HepG2 (cell line): ENCODE measurements at regions not wholly inside any gene's neighbourhood (a gene's known extent, or its start where the extent isn't known, plus 50 kb on each side); places are given as distances from the start of the nearest gene placed in this dataset.

Experiments used
- CHD2 ChIP-seq: IDR thresholded peaks from 2 replicates; pipeline ENCODE4 v1.6.1; 2011; ENCODE audit warnings: low read depth, low read length, improper control_type of control experiment
- EED ChIP-seq: sonication (generic); formaldehyde crosslinking; IDR thresholded peaks from 2 replicates; pipeline ENCODE4 v1.5.0; 2020; ENCODE audit warnings: mild to moderate bottlenecking, missing genetic modification reagents
- KLF9 ChIP-seq: IDR thresholded peaks from 2 replicates; pipeline ENCODE4 v1.6.1; 2016; ENCODE audit warnings: low read depth
- KMT2B ChIP-seq: IDR thresholded peaks from 2 replicates; pipeline ENCODE4 v1.6.1; 2016; ENCODE audit warnings: missing genetic modification reagents, missing compliant biosample characterization
- RNF2 ChIP-seq: fragments of 450-650 bp; conservative IDR thresholded peaks from 2 replicates; pipeline ENCODE4 v1.6.1; 2016; ENCODE audit warnings: low read depth
- ZNF232 ChIP-seq: sonication (generic); formaldehyde crosslinking; IDR thresholded peaks from 2 replicates; pipeline ENCODE4 v1.4.0; 2020; ENCODE audit warnings: missing genetic modification reagents, borderline replicate concordance
- ZNF7 ChIP-seq: IDR thresholded peaks from 2 replicates; pipeline ENCODE4 v1.6.1; 2016; ENCODE audit warnings: missing biosample characterization, missing genetic modification reagents
- ZNF777 ChIP-seq: sonication (generic); formaldehyde crosslinking; IDR thresholded peaks from 2 replicates; pipeline ENCODE4 v1.4.0; 2020; ENCODE audit warnings: missing genetic modification reagents
- TF ChIP-seq, protein P1 (sequence below), 2 experiments: IDR thresholded peaks; 2 replicates each; pipeline ENCODE4 v1.6.1; 2011 to 2012; ENCODE audit warnings: low read length in 2 of 2, borderline replicate concordance in 1 of 2, low read depth in 1 of 2, mild to moderate bottlenecking in 1 of 2, moderate library complexity in 1 of 2
- TF ChIP-seq, protein P2 (sequence below): IDR thresholded peaks from 2 replicates; pipeline ENCODE4 v1.6.1; 2016; ENCODE audit warnings: control low read depth
- TF ChIP-seq, protein P3 (sequence below): sonication (generic); formaldehyde crosslinking; IDR thresholded peaks from 2 replicates; pipeline ENCODE4 v1.5.0; 2020; ENCODE audit warnings: mild to moderate bottlenecking, missing genetic modification reagents, moderate library complexity

DNA sequence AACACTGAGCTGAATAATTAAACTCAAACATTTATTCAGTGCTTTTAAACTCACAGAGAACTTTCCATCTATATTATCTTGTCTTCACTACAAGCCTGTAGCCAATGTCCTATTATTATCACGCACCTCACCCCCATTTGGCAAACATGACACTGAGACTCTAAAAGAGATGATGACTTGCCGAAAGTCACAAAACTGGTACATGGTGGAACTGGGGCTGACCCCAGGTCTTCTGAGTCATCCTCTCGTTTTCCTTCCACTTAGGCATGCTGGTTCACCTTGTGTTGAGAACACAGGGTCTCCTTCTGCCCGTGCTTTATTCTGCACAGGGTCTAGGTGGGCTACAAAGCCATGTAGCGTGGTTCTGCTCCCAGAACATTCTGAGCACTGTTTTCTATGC is 230.0 kb upstream of the MGAT5 start:
- TF ChIP-seq, protein P1, sequence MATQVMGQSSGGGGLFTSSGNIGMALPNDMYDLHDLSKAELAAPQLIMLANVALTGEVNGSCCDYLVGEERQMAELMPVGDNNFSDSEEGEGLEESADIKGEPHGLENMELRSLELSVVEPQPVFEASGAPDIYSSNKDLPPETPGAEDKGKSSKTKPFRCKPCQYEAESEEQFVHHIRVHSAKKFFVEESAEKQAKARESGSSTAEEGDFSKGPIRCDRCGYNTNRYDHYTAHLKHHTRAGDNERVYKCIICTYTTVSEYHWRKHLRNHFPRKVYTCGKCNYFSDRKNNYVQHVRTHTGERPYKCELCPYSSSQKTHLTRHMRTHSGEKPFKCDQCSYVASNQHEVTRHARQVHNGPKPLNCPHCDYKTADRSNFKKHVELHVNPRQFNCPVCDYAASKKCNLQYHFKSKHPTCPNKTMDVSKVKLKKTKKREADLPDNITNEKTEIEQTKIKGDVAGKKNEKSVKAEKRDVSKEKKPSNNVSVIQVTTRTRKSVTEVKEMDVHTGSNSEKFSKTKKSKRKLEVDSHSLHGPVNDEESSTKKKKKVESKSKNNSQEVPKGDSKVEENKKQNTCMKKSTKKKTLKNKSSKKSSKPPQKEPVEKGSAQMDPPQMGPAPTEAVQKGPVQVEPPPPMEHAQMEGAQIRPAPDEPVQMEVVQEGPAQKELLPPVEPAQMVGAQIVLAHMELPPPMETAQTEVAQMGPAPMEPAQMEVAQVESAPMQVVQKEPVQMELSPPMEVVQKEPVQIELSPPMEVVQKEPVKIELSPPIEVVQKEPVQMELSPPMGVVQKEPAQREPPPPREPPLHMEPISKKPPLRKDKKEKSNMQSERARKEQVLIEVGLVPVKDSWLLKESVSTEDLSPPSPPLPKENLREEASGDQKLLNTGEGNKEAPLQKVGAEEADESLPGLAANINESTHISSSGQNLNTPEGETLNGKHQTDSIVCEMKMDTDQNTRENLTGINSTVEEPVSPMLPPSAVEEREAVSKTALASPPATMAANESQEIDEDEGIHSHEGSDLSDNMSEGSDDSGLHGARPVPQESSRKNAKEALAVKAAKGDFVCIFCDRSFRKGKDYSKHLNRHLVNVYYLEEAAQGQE (IDR thresholded peaks at IDR 0.05; ENCODE audit: borderline replicate concordance in 1 of 2, low read depth in 1 of 2, low read length in 2 of 2): no peak
- TF ChIP-seq KLF9 (no peak), KMT2B (CRISPR knock-in tag) (no peak), ZNF7 (CRISPR knock-in tag) (no peak), ZNF232 (CRISPR knock-in tag) (no peak), CHD2 (no peak), EED (CRISPR knock-in tag) (no peak), ZNF777 (CRISPR knock-in tag) (no peak), RNF2 (no peak)
- TF ChIP-seq, protein P2, sequence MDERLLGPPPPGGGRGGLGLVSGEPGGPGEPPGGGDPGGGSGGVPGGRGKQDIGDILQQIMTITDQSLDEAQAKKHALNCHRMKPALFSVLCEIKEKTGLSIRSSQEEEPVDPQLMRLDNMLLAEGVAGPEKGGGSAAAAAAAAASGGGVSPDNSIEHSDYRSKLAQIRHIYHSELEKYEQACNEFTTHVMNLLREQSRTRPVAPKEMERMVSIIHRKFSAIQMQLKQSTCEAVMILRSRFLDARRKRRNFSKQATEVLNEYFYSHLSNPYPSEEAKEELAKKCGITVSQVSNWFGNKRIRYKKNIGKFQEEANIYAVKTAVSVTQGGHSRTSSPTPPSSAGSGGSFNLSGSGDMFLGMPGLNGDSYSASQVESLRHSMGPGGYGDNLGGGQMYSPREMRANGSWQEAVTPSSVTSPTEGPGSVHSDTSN (CRISPR knock-in tag): no peak
- TF ChIP-seq, protein P3, sequence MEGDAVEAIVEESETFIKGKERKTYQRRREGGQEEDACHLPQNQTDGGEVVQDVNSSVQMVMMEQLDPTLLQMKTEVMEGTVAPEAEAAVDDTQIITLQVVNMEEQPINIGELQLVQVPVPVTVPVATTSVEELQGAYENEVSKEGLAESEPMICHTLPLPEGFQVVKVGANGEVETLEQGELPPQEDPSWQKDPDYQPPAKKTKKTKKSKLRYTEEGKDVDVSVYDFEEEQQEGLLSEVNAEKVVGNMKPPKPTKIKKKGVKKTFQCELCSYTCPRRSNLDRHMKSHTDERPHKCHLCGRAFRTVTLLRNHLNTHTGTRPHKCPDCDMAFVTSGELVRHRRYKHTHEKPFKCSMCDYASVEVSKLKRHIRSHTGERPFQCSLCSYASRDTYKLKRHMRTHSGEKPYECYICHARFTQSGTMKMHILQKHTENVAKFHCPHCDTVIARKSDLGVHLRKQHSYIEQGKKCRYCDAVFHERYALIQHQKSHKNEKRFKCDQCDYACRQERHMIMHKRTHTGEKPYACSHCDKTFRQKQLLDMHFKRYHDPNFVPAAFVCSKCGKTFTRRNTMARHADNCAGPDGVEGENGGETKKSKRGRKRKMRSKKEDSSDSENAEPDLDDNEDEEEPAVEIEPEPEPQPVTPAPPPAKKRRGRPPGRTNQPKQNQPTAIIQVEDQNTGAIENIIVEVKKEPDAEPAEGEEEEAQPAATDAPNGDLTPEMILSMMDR (CRISPR knock-in tag): no peak
